SK-N-SH treated with all-trans-retinoic acid at 6 μM for 48 hours (cell line): ENCODE measurements at regions not wholly inside any gene's neighbourhood (a gene's known extent, or its start where the extent isn't known, plus 50 kb on each side); places are given as distances from the start of the nearest gene placed in this dataset.
A peak's percentile ranks its signal among the peaks of the same experiment; 100 is the strongest.

Source experiments
- ATAC-seq: fragments of 200-7000 bp; cut with Tn5 transposase; 3 replicates; pipeline ENCODE4 v1.9.1; 2020; ENCODE audit warnings: mild to moderate bottlenecking, moderate library complexity
- ARNTL ChIP-seq: fragments of 450-650 bp; formaldehyde crosslinking; IDR thresholded peaks from 2 replicates; pipeline ENCODE4 v1.5.0; 2020; ENCODE audit warnings: low read depth, mild to moderate bottlenecking, moderate library complexity, borderline replicate concordance
- BACH2 ChIP-seq: fragments of 250-450 bp; sonication (Bioruptor Pico); IDR thresholded peaks from 2 replicates; pipeline ENCODE4 v1.9.0; 2021; ENCODE audit warnings: mild to moderate bottlenecking, borderline replicate concordance
- ESRRG ChIP-seq: fragments of 250-450 bp; sonication (Bioruptor Pico); IDR thresholded peaks from 2 replicates; pipeline ENCODE4 v1.6.1; 2021; ENCODE audit warnings: mild to moderate bottlenecking
- GLIS3 ChIP-seq: fragments of 250-450 bp; sonication (Bioruptor Pico); IDR thresholded peaks from 2 replicates; pipeline ENCODE4 v1.5.0; 2020; ENCODE audit warnings: mild to moderate bottlenecking, moderate library complexity
- ISL1 ChIP-seq: fragments of 250-450 bp; sonication (Bioruptor Pico); IDR thresholded peaks from 2 replicates; pipeline ENCODE4 v2.1.2; 2022; ENCODE audit warnings: mild to moderate bottlenecking, moderate library complexity
- OSR1 ChIP-seq: fragments of 250-450 bp; sonication (Bioruptor Pico); IDR thresholded peaks from 2 replicates; pipeline ENCODE4 v1.8.0; 2022; ENCODE audit warnings: moderate library complexity, mild to moderate bottlenecking, inconsistent platforms
- PPARA ChIP-seq: fragments of 250-450 bp; sonication (Bioruptor Pico); IDR thresholded peaks from 2 replicates; pipeline ENCODE4 v1.5.0; 2020; ENCODE audit warnings: mild to moderate bottlenecking, borderline replicate concordance
- SNAI2 ChIP-seq: fragments of 250-450 bp; sonication (Bioruptor Pico); IDR thresholded peaks from 2 replicates; pipeline ENCODE4 v1.5.0; 2020; ENCODE audit warnings: mild to moderate bottlenecking, moderate library complexity
- TCF4 ChIP-seq: fragments of 250-450 bp; sonication (Bioruptor Pico); IDR thresholded peaks from 2 replicates; pipeline ENCODE4 v1.8.0; 2021; ENCODE audit warnings: mild to moderate bottlenecking, moderate library complexity, borderline replicate concordance
- TOX ChIP-seq: fragments of 250-450 bp; sonication (Bioruptor Pico); IDR thresholded peaks from 2 replicates; pipeline ENCODE4 v1.8.0; 2021; ENCODE audit warnings: mild to moderate bottlenecking, moderate library complexity, borderline replicate concordance
- ZFP3 ChIP-seq: fragments of 250-450 bp; sonication (Bioruptor Pico); IDR thresholded peaks from 2 replicates; pipeline ENCODE4 v1.5.0; 2020; ENCODE audit warnings: mild to moderate bottlenecking, moderate library complexity
- ZFP30 ChIP-seq: fragments of 450-650 bp; formaldehyde crosslinking; IDR thresholded peaks from 2 replicates; pipeline ENCODE4 v1.5.0; 2022; ENCODE audit warnings: mild to moderate bottlenecking, moderate library complexity
- ZNF565 ChIP-seq: fragments of 450-650 bp; formaldehyde crosslinking; conservative IDR thresholded peaks from 2 replicates; pipeline ENCODE4 v1.5.0; 2020; ENCODE audit warnings: low read depth, mild to moderate bottlenecking, moderate library complexity
- ZNF8 ChIP-seq: fragments of 450-650 bp; formaldehyde crosslinking; IDR thresholded peaks from 2 replicates; pipeline ENCODE4 v1.5.0; 2020; ENCODE audit warnings: mild to moderate bottlenecking, moderate library complexity
- TF ChIP-seq, protein P1 (sequence below): fragments of 250-450 bp; sonication (Bioruptor Pico); IDR thresholded peaks from 2 replicates; pipeline ENCODE4 v1.8.0; 2021; ENCODE audit warnings: low read depth, mild to moderate bottlenecking, moderate library complexity, borderline replicate concordance
- TF ChIP-seq, protein P2 (sequence below): fragments of 250-450 bp; sonication (Bioruptor Pico); IDR thresholded peaks from 2 replicates; pipeline ENCODE4 v1.5.1; 2021; ENCODE audit warnings: mild to moderate bottlenecking, moderate library complexity
- TF ChIP-seq, protein P3 (sequence below): fragments of 250-450 bp; sonication (Bioruptor Pico); IDR thresholded peaks from 2 replicates; pipeline ENCODE4 v1.5.0; 2020; ENCODE audit warnings: mild to moderate bottlenecking, moderate library complexity
- TF ChIP-seq, protein P4 (sequence below): fragments of 250-450 bp; sonication (Bioruptor Pico); IDR thresholded peaks from 2 replicates; pipeline ENCODE4 v1.8.0; 2020; ENCODE audit warnings: mild to moderate bottlenecking, moderate library complexity, borderline replicate concordance

DNA sequence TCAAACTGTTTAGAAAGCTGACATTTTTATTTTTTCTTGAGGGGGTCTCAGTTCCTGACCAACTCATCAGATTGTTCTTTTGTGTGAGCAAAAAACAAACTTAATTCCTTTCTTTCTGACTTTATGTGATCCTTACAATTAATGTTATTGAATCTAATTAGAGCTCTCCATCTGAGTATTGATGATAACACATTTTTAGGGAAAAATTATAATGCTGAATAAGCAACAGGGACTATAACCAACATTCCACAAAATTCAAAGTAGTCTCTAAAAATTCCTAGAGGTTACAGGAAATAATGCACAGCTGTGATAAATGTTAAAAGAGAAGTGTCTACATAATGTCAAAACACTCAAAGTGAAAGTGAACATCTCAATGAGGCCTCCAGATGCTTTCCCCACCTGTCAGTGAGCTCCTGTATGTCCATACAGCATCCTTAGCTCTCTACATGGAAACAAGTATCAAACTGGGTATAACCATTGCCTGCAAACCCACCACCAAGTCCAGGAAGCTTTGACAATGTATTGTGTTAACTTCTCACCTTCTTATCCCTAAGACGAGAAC lies 786.0 kb upstream of the SLC39A10 start:
- no peak for TF ChIP-seq ZNF8 (CRISPR knock-in tag)
- no peak for TF ChIP-seq BACH2 (CRISPR knock-in tag)
- no peak for TF ChIP-seq ISL1
- no peak for TF ChIP-seq TOX (CRISPR knock-in tag)
- TF ChIP-seq, protein P1, sequence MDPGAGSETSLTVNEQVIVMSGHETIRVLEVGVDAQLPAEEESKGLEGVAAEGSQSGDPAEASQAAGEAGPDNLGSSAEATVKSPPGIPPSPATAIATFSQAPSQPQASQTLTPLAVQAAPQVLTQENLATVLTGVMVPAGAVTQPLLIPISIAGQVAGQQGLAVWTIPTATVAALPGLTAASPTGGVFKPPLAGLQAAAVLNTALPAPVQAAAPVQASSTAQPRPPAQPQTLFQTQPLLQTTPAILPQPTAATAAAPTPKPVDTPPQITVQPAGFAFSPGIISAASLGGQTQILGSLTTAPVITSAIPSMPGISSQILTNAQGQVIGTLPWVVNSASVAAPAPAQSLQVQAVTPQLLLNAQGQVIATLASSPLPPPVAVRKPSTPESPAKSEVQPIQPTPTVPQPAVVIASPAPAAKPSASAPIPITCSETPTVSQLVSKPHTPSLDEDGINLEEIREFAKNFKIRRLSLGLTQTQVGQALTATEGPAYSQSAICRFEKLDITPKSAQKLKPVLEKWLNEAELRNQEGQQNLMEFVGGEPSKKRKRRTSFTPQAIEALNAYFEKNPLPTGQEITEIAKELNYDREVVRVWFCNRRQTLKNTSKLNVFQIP (CRISPR knock-in tag), result no peak
- TF ChIP-seq, protein P2, sequence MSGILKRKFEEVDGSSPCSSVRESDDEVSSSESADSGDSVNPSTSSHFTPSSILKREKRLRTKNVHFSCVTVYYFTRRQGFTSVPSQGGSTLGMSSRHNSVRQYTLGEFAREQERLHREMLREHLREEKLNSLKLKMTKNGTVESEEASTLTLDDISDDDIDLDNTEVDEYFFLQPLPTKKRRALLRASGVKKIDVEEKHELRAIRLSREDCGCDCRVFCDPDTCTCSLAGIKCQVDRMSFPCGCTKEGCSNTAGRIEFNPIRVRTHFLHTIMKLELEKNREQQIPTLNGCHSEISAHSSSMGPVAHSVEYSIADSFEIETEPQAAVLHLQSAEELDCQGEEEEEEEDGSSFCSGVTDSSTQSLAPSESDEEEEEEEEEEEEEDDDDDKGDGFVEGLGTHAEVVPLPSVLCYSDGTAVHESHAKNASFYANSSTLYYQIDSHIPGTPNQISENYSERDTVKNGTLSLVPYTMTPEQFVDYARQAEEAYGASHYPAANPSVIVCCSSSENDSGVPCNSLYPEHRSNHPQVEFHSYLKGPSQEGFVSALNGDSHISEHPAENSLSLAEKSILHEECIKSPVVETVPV, result no peak
- TF ChIP-seq, protein P3, sequence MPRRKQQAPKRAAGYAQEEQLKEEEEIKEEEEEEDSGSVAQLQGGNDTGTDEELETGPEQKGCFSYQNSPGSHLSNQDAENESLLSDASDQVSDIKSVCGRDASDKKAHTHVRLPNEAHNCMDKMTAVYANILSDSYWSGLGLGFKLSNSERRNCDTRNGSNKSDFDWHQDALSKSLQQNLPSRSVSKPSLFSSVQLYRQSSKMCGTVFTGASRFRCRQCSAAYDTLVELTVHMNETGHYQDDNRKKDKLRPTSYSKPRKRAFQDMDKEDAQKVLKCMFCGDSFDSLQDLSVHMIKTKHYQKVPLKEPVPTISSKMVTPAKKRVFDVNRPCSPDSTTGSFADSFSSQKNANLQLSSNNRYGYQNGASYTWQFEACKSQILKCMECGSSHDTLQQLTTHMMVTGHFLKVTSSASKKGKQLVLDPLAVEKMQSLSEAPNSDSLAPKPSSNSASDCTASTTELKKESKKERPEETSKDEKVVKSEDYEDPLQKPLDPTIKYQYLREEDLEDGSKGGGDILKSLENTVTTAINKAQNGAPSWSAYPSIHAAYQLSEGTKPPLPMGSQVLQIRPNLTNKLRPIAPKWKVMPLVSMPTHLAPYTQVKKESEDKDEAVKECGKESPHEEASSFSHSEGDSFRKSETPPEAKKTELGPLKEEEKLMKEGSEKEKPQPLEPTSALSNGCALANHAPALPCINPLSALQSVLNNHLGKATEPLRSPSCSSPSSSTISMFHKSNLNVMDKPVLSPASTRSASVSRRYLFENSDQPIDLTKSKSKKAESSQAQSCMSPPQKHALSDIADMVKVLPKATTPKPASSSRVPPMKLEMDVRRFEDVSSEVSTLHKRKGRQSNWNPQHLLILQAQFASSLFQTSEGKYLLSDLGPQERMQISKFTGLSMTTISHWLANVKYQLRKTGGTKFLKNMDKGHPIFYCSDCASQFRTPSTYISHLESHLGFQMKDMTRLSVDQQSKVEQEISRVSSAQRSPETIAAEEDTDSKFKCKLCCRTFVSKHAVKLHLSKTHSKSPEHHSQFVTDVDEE (CRISPR knock-in tag), result no peak
- TF ChIP-seq ZFP30 (CRISPR knock-in tag), result no peak
- no peak for TF ChIP-seq PPARA (CRISPR knock-in tag)
- TF ChIP-seq OSR1, result no peak
- TF ChIP-seq ESRRG (CRISPR knock-in tag), result no peak
- TF ChIP-seq, protein P4, sequence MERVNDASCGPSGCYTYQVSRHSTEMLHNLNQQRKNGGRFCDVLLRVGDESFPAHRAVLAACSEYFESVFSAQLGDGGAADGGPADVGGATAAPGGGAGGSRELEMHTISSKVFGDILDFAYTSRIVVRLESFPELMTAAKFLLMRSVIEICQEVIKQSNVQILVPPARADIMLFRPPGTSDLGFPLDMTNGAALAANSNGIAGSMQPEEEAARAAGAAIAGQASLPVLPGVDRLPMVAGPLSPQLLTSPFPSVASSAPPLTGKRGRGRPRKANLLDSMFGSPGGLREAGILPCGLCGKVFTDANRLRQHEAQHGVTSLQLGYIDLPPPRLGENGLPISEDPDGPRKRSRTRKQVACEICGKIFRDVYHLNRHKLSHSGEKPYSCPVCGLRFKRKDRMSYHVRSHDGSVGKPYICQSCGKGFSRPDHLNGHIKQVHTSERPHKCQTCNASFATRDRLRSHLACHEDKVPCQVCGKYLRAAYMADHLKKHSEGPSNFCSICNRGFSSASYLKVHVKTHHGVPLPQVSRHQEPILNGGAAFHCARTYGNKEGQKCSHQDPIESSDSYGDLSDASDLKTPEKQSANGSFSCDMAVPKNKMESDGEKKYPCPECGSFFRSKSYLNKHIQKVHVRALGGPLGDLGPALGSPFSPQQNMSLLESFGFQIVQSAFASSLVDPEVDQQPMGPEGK (CRISPR knock-in tag), result no peak
- no peak for TF ChIP-seq ZNF565
- TF ChIP-seq ZFP3, result no peak
- no peak for TF ChIP-seq TCF4 (CRISPR knock-in tag)
- TF ChIP-seq SNAI2, result no peak
- TF ChIP-seq, all 23 proteins: peak for 0
- ATAC-seq, result no peak

DNA sequence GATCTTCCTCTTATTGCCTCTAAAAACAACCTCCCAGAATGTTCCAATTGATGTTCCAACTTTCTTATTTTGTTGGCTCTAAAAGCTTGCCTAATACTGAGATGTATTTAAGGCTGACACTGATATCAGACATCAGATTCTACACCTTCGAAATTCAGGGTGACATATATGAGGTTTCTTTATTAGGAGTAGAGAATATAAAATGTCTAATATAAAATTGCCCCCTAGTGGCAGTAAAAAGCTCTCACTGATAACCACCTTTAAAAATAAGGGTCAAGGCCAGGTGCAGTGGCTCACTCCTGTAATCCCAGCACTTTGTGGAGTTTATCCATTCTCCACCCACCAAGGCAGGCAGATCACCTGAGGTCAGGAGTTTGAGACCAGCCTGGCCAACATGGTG lies 789.7 kb upstream of the SLC39A10 start:
- TF ChIP-seq TOX (CRISPR knock-in tag) (no peak), ESRRG (CRISPR knock-in tag) (no peak), ZFP30 (CRISPR knock-in tag) (no peak), TCF4 (CRISPR knock-in tag) (no peak), PPARA (CRISPR knock-in tag) (no peak), ARNTL (CRISPR knock-in tag) (no peak), GLIS3 (CRISPR knock-in tag) (no peak)
- TF ChIP-seq, protein P4 (CRISPR knock-in tag), result no peak
- TF ChIP-seq, protein P3 (CRISPR knock-in tag), result no peak
- peak; percentile 81 for ATAC-seq
